NCI-H226 (cell line): ENCODE measurements at regions not wholly inside any gene's neighbourhood (a gene's known extent, or its start where the extent isn't known, plus 50 kb on each side); places are given as distances from the start of the nearest gene placed in this dataset.

Source experiments
- DNase-seq: peaks from one replicate; pipeline ENCODE4 v3.0.0-alpha.2; 2015

- no peak for DNase-seq
These were observed 50.4 kb upstream of the NEO1 start for GRCh38 chr15:73001840-73002239.

GRCh38 chr15:73000293-73000692 lies 52.0 kb upstream of the NEO1 start:
- DNase-seq: no peak

GRCh38 chr15:72999586-72999985 lies 52.7 kb upstream of the NEO1 start:
- DNase-seq: no peak

DNA sequence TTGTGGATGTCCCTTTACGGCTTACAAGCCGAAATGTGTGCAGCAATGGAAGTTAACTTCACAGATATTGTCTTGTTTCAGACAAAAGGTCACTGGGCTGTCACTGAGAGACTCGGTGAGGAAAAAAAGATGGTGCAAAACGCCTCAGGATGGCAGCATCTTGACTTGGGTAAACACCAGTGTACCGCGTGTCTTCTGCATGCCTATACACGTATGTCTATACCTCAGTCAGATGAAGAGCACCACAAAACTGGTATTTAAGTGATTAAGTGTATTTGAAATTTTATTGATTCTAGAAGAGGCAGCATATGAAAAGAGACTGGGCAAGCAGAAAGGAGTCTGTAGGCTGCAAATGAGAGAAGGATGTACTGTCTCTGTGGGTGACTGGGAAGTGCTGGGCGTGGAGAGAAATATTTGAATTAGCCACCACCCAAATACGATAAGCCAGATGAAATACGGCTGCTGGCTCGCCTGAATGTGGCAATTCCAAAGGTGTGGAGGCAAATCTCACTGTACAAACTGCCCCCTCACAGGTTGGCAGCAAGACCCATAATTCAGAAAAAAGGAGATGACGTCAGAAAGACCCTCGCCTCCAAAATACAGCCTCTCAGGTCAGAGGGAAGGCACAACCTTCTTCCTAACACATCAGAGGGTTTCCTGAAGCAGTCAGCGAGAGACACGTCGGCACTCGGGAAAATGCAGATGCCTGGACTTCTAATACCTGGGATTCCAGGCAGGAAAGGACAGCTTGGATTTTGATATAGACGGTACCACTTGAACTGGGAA lies 53.4 kb upstream of the NEO1 start:
- no peak for DNase-seq

DNA sequence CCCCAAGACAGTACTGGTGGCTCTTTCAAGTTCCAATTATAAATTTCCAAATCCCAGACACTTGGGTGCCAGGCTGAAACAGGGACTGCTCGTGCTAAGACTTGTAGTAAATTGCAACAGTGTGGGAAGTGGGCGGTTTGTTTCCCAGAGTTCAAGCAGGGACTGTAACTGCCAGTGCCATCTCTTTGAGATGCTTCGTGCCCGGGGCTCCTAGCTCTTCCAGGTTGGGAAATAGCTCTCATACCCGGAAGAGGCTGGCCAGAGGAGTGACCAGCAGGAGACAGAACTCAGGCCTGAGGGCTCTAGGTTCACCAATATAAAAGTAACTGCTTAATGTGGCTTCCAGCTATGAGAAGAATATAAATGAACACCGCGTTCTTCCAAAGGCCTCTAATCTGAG lies 54.0 kb upstream of the NEO1 start:
- DNase-seq: peak; percentile 38

GRCh38 chr15:72995849-72996248 lies 56.4 kb upstream of the NEO1 start:
- no peak for DNase-seq

DNA sequence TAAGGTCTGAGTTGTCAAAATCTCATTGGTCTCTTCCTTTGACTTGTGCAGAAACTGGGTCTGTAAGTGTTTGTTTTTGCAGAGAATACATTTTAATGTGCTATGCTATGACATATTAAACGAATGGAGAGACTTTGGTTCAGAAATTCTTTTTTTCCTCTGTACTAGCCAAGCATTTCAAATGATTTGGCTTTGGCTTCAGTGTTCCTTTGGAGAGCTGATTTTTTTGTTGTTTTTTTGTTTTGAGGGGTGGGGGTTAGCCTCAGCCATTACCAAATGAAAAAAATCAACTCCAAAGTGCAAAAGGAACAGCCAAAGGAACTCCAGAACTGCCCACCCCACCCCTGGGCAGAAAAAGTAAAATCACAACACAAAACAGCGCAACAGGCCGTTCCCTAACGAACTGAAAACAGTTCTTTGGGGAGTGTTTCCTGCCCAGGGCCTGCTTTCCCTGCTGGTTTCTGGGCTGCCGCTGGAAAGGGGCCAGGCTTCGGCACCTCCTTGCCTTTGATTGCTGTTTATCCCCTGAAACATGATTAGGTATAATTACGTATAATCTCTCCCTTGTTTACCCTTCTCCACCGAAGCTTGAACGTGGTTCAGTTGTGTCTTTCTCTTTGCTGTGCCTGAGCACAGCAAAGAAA lies 57.6 kb upstream of the NEO1 start:
- no peak for DNase-seq

DNA sequence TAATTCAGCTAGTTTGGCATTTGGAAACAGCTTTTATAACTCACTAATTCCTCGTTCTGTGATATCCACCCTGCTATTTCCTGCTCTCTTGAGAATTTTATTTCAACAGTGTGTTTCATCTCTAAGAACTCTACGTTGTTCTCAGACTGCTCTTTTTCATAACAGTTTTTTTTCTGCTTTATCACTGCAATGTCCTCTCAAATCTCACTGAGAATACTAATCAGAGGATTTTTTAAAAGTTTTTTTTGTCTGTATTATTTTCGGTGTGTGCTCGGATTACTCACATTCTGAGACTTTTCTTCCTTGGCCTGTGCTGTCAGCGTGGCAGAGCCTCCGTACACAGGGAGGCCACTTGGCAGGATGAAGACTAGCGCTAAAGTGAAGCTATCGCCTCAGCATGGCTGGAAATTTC lies 59.4 kb upstream of the NEO1 start:
- no peak for DNase-seq

GRCh38 chr15:72991026-72991425 lies 61.2 kb upstream of the NEO1 start:
- peak; percentile 42 for DNase-seq

GRCh38 chr15:72983801-72984545 lies 68.3 kb upstream of the NEO1 start:
- peak; percentile 36 for DNase-seq

DNA sequence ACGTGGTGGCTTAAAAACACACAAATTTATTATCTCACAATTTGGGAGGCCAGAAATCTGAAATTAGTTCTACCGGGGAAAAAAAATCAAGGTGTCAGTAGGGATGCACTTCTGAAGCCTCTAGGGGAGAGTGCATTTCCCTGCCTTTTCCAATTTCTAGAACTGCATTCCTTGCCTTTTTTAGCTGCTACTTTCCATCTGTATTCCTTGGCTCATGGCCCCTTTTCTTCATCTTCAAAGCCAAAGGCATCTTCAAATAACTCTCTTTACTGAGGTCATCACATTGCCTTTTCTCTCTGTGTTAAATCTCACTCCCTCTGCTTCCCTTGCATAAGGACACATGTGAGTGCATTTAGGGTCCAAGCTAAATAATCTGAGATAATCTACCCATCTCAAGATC lies 69.5 kb upstream of the NEO1 start:
- no peak for DNase-seq

GRCh38 chr15:72980661-72981060 lies 71.6 kb upstream of the NEO1 start:
- DNase-seq: no peak

DNA sequence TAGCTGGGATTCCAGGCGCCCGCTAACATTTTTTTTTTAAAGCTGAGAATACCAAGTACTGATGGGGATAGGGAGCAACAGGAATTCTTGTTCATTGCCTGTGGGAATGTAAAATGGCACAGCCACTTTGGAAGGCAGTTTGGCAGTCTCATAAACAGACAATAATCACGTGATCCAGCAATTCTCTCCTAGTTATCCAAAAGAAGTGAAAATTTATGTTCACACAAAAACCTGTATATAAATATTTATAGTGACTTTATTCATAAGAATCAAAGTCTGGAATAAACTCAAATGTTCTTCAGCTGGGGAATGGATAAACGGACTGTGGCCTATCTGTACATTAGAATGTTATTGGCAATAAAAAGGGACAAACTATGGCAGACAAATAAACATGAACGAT lies 72.5 kb upstream of the NEO1 start:
- no peak for DNase-seq

DNA sequence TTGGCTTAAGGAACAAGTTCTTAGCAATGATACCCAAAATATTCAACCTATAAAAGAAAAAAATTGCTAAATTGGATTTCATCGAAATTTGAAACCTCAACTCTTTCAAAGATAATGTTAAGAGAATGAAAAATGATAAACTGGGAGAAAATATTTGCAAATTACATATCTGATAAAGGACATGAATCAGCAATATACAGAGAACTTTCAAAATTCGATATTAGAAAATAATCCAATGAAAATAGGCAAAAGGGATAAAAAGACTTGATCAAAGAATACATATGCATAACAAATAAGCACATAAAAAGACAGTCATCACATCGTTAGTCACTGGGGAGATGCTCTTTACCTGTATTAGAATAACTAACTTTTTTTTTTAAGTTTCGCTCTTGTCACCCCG lies 73.0 kb upstream of the NEO1 start:
- no peak for DNase-seq

DNA sequence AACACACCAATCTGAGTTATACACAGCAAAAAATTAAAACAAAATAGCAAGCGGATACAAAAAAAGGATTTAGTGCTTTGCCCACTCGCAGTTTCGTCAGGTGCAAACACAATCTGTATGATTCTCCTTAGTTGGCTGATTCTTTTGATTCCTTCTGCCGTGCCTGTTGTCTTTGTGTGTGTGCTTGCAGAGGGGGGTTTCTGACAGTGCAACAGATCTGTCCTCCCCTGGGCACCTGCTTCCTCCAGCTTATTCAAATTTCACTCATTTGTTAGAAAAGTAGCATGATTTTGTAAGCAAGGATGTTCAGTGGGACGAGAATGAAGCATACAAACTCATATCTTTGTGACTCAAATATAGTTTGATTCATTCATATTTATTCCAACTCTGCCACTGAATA lies 74.0 kb upstream of the NEO1 start:
- no peak for DNase-seq

GRCh38 chr15:72972362-72972761 lies 79.9 kb upstream of the NEO1 start:
- DNase-seq: no peak

DNA sequence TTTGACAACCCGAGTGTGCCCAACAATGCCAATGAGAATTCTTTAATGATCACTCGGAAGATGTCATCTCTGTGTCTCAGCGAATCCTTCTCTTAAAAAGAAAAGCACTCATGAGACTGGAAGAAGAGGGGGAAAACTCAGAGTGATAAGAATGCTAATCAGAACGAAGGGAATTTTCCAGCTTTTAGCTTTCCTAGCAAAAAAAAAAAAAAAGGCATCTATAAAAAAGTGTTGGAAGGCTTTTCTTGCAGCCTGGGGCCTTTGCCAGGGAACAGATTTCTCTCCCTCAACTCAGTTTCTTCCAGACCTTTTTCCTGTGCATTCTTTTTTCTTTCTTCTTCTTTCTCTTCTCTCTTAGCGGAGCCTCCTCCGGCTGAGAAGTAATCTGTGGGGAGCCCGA lies 80.5 kb upstream of the NEO1 start:
- DNase-seq: no peak

GRCh38 chr15:72970933-72971760 lies 81.1 kb upstream of the NEO1 start:
- DNase-seq: no peak

DNA sequence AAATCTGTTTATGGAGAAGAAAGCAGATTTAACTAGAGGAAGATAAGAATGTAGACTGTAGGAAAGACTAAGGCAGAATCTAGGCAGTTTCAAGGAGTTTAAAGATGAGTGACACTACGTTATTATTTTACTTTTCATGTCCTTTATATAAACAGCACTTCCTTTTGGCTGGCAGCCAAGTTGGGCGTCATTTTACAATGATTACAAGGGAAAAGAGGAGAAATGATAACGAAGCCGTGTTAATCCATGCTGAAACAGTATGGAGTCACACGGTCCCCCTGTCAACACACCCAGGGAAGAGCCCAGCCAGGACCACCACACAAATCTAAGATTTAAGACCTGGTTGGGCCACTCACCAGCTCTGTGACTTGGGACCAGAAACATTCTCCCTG lies 83.7 kb upstream of the NEO1 start:
- no peak for DNase-seq

GRCh38 chr15:72967811-72968530 lies 84.3 kb upstream of the NEO1 start:
- no peak for DNase-seq

- no peak for DNase-seq
These were observed 84.9 kb upstream of the NEO1 start for GRCh38 chr15:72967397-72967796.

- DNase-seq: no peak
These were observed 85.6 kb upstream of the NEO1 start for GRCh38 chr15:72966641-72967040.

- DNase-seq: no peak
These were observed 86.6 kb upstream of the NEO1 start for GRCh38 chr15:72965671-72966070.
